Globus pallidus (tissue), 1 donor: ENCODE measurements at regions not wholly inside any gene's neighbourhood (a gene's known extent, or its start where the extent isn't known, plus 50 kb on each side); places are given as distances from the start of the nearest gene placed in this dataset.

Experiments used
- DNase-seq: peaks from one replicate; pipeline ENCODE4 v3.0.0-alpha.2; 2015; ENCODE audit warnings: low spot score

- no peak for DNase-seq
Measured at GRCh38 chrX:5526191-5526590, 702.5 kb downstream of the NLGN4X start.

- DNase-seq: no peak
Measured at GRCh38 chrX:5490786-5491563, 737.7 kb downstream of the NLGN4X start.

- no peak for DNase-seq
Measured at GRCh38 chrX:5474282-5474681, 754.4 kb downstream of the NLGN4X start.

GRCh38 chrX:5458300-5458842, 770.3 kb downstream of the NLGN4X start:
- DNase-seq: no peak

GRCh38 chrX:5449323-5449722, 779.3 kb downstream of the NLGN4X start:
- DNase-seq: no peak

GRCh38 chrX:5431823-5432222, 796.8 kb downstream of the NLGN4X start:
- DNase-seq: no peak

- no peak for DNase-seq
Measured at GRCh38 chrX:5425119-5425518, 803.5 kb downstream of the NLGN4X start.

GRCh38 chrX:5417381-5417780, 811.3 kb downstream of the NLGN4X start:
- DNase-seq: no peak

GRCh38 chrX:5415738-5416137, 812.9 kb downstream of the NLGN4X start:
- DNase-seq: no peak

GRCh38 chrX:5409106-5409505, 819.6 kb downstream of the NLGN4X start:
- DNase-seq: no peak

GRCh38 chrX:5402461-5402860, 826.2 kb downstream of the NLGN4X start:
- DNase-seq: no peak

GRCh38 chrX:5399403-5399802, 829.3 kb downstream of the NLGN4X start:
- no peak for DNase-seq

GRCh38 chrX:5397409-5397808, 831.3 kb downstream of the NLGN4X start:
- no peak for DNase-seq

- no peak for DNase-seq
Measured at GRCh38 chrX:5390376-5390775, 838.3 kb downstream of the NLGN4X start.

GRCh38 chrX:5388087-5388486, 840.6 kb downstream of the NLGN4X start:
- DNase-seq: peak; percentile 0

- DNase-seq: no peak
Measured at GRCh38 chrX:5380426-5380825, 848.2 kb downstream of the NLGN4X start.

- DNase-seq: no peak
Measured at GRCh38 chrX:5341902-5342301, 886.8 kb downstream of the NLGN4X start.

- DNase-seq: no peak
Measured at GRCh38 chrX:5337160-5337559, 891.5 kb downstream of the NLGN4X start.

- DNase-seq: no peak
Measured at GRCh38 chrX:5324546-5324945, 904.1 kb downstream of the NLGN4X start.

GRCh38 chrX:5314148-5314547, 914.5 kb downstream of the NLGN4X start:
- no peak for DNase-seq

GRCh38 chrX:5307416-5307815, 921.3 kb downstream of the NLGN4X start:
- no peak for DNase-seq

GRCh38 chrX:5306654-5307121, 922.0 kb downstream of the NLGN4X start:
- no peak for DNase-seq

GRCh38 chrX:5305452-5305851, 923.2 kb downstream of the NLGN4X start:
- no peak for DNase-seq

- DNase-seq: no peak
Measured at GRCh38 chrX:5295004-5295403, 933.7 kb downstream of the NLGN4X start.
